HG02623 (cell line): ENCODE measurements at regions not wholly inside any gene's neighbourhood (a gene's known extent, or its start where the extent isn't known, plus 50 kb on each side); places are given as distances from the start of the nearest gene placed in this dataset.

Experiments used
- ATAC-seq: cut with Tn5 transposase; IDR thresholded peaks from one replicate; pipeline ENCODE4 v1.9.1; 2021; ENCODE audit warnings: moderate library complexity; ENCODE audit not compliant: unreplicated experiment

GRCh38 chr18:39406941-39407340 is 1841.3 kb upstream of the CELF4 start:
- ATAC-seq = no peak

GRCh38 chr18:39403121-39403520 is 1837.5 kb upstream of the CELF4 start:
- ATAC-seq = no peak

DNA sequence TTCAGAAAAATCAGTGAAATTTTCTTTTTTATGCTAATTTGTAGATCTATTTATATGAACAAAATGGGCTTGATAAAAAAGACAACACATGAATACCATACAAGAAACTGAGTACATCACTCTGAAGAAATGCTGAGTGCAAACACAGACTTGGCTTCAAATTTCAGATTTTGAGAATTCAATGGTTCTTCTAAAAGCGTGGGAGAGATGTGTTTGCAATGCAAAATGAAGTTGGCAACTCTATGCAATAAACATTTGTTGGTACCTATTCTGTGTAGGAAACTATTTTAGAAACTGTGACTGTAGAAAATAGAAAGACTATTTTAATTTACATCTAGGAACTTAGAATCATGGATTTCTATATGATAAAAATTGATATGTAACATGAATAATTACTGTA is 1834.1 kb upstream of the CELF4 start:
- no peak for ATAC-seq

DNA sequence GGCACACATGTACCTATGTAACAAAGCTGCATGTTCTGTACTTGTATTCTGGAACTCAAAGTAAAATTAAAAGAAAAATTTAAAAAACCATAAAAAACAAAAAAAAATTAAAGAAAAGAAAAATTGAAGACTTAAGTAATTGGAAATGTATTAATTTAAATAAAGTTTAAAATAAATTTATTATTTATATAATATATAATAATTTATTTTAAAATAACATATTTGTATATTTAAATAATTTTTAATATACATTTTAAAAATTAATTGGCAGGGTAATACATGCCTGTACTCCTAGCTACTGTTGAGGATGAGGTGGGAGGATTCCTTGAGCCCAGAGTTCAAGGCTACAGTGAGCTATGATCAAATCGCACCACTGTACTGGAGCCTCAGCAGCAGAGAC is 1830.6 kb upstream of the CELF4 start:
- ATAC-seq = no peak

DNA sequence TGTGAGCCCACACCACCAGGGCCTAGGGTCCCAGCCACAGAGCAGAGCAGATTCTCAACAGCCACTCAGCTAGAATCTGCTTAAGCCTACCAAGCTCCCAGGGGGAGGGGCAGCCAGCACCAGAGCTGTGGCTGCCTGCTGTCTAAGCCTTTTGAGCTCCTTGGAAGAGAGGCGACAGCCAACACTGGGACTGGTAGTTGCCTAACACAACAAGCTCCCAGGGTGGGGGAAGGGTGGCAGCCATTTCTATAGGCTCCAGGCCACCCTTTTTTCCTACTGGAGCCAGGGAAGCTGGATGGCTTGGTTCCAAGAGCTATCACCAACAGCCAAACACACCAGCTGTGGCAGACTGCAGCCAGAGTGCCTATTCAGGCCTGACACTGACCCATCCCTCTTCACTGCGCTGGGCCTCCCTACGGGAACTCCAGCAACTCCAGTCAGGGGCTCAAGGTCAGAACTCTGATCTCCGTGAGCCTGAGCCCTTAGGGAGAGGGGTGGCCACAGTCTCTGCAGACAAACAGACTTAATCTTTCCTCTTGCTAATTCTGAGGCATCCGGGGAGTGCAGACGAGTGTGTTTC is 1824.3 kb upstream of the CELF4 start:
- no peak for ATAC-seq

- no peak for ATAC-seq
Measured at GRCh38 chr18:39380866-39381265, 1815.3 kb upstream of the CELF4 start.

DNA sequence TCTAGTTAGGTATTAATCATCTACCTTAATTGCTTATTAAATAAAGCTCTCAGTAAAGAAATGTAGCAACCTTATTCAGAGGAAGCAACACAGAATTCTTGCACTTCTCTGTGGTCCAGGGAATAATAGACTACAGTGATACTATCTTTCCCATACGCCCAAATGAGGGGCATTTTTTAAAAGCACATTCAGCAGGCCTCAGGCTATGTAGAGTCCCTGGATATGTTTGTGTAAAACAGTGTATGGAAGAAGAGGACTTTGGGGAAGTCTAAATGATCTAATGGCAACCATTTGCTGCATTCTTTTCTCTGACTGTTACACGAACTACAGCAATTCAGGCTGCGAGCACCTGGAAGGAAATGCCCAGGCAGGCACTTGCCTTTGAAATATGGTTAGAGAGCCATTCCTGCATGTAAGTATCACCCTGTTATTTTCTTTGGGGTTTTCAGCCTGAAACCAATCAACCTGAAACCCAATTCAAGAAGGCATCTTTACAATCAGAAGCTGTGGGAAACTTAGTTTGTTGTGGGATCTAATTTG is 1814.7 kb upstream of the CELF4 start:
- no peak for ATAC-seq

DNA sequence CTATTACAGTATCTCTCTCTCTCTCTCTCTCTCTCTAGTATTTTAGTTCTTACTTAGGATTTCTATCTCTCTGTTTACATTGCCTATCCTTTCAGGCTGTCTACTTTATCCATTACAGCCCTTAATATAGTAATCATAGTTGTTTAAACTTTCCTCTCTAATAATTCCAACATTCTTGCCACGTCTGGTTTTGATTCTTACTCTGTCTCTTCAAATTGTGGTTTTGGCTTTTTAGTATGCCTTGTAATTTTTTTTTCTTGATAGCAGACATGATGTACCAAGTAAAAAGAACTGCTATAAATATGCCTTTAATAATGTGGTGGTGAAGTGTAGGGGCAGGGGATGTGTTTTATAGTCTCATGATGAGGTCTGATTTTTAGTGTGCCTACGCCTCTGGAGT is 1809.5 kb upstream of the CELF4 start:
- ATAC-seq = no peak

DNA sequence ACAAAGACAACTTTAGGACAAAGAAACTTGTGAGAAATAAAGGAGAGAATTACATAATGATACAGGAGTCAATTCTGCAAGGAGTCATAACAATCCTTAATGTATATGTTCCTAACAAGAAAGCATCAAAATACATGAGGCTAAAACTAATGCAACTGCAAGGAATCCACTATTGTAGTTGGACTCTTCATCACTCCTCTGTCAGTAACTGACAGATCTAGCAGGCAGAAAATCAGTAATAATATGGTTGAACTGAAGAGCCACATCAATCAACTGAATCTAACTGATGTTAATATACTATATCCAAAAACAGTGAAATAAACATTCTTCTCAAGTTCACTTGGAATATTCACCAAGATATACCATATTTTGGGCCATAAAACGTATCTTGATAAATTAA is 1806.4 kb upstream of the CELF4 start:
- no peak for ATAC-seq

GRCh38 chr18:39366656-39367055 is 1801.1 kb upstream of the CELF4 start:
- ATAC-seq = no peak

DNA sequence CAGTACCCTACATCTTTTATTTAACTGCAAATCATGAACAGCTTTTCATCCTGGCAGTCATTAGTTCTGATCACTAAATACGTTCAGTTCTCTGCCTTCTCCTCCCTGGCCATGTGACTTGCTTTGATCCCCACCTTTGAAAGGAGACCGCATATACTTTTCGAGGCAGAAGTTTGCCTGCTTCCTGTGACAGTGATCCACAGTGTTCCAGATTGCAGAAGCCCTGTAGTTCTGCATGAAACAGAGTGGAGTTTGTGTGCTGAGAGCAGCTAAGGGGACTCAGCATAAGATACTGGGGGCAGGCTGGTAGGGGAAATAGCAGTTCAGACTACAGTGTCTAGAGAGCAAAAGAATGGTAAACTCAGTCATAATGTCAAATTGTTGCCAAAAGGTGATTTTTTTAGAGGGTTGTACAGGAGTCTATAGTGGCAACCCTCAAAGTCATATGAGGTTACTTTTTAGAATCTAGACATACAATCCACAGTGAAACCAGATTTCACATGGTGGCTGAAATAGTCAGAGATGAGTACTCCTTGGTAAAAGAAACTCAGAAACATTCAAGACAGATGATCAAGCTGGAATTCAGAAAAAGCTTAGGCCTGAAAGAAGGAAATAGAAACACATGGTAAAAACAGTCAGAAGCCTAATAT is 1800.4 kb upstream of the CELF4 start:
- no peak for ATAC-seq

GRCh38 chr18:39360072-39360471 is 1794.5 kb upstream of the CELF4 start:
- no peak for ATAC-seq

- no peak for ATAC-seq
Measured at GRCh38 chr18:39359636-39360035, 1794.0 kb upstream of the CELF4 start.

GRCh38 chr18:39350945-39351344 is 1785.3 kb upstream of the CELF4 start:
- ATAC-seq = no peak

- ATAC-seq = no peak
Measured at GRCh38 chr18:39349801-39350200, 1784.2 kb upstream of the CELF4 start.

- ATAC-seq = no peak
Measured at GRCh38 chr18:39348757-39349156, 1783.2 kb upstream of the CELF4 start.

GRCh38 chr18:39347701-39348100 is 1782.1 kb upstream of the CELF4 start:
- no peak for ATAC-seq

DNA sequence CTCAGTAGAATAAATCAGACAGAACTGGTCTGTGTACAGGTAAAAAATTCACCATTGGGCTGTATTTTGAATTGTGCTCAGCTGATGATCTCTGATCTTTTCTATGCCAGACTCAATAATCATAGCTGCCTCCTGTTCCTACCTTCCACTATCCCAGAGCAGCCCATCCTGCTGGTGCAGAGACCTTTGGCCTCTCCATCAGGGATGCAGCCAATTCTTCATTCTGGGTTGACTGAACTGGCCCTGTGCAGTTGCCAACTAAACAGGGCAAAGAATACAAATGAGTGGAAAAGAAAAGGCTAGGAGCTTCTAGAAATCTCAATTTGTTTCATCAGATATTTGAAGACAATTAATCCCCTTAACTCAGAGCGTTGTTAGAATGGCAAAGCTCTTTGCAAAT is 1781.3 kb upstream of the CELF4 start:
- no peak for ATAC-seq

DNA sequence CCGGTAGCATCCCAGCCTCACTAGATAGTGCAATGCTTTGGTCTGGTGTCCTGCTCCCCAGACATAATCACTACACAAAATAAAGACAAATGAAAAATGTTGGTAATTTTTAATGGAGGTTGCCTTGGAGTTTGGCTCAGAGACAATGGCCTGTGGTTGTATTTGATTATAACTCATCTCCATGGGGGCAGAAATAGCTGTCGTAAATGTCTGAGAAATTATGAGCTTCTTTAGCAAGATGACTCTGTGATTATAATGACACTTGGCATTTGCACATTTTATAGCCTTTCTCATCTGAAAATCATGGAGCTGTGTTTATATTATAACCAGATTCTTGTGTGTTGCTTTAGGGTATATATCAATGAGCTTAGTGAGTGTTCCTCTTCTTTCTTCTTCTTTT is 1779.7 kb upstream of the CELF4 start:
- no peak for ATAC-seq

DNA sequence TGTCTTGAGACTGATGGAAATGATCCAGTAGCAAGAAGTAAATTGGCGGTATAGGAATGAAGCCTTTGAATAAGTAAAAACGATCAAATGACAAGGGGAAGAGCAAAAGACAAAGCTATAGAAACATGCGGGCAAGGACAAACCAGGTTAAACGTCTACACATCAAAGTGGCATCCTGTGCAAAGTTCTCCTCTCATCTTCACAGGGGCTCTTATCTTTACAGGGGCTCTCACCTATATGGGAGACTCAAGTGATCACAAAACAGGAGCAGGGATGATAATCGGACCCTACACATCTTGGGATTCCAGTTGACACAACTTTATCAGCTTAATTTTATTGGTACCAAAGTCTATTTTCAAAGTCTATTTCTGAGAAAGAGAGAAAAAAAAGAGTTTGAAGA is 1778.9 kb upstream of the CELF4 start:
- ATAC-seq = no peak

DNA sequence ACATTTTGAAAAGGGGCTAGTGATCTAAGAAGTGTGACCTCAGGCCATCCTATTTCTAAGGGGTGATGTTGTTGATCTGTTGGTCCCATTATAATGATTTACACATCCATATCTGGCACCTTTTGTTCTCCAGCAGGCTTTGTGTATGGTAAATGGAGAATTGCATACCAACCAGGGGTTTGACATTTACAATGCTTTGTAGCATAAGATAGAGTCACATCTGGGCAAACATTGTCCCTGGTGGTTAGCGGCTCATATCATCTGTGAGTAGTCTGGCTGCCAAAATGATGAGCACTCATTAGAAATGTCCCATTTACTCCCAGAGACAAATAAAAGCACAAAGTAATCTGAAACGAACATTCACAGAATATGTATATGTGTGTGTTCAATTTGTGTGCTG is 1775.5 kb upstream of the CELF4 start:
- no peak for ATAC-seq

GRCh38 chr18:39340418-39340817 is 1774.8 kb upstream of the CELF4 start:
- no peak for ATAC-seq
